Neural crest cell (in vitro differentiated cells): ENCODE measurements at regions not wholly inside any gene's neighbourhood (a gene's known extent, or its start where the extent isn't known, plus 50 kb on each side); places are given as distances from the start of the nearest gene placed in this dataset.

Experiments used
- DNase-seq: peaks from one replicate; pipeline ENCODE4 v3.0.0; 2021; ENCODE audit warnings: low read depth, mixed read lengths, low spot score
- H3K27ac Mint-ChIP-seq: one replicate; pipeline ENCODE4 v1.8.0; 2021; ENCODE audit warnings: mild to moderate bottlenecking, mixed read lengths; ENCODE audit not compliant: unreplicated experiment
- H3K27me3 Mint-ChIP-seq: 2 replicates; pipeline ENCODE4 v1.8.0; 2021; ENCODE audit warnings: low read depth, mild to moderate bottlenecking, mixed read lengths
- H3K36me3 Mint-ChIP-seq: 2 replicates; pipeline ENCODE4 v1.8.0; 2021; ENCODE audit warnings: low read depth, mild to moderate bottlenecking, mixed read lengths
- H3K4me1 Mint-ChIP-seq: 2 replicates; pipeline ENCODE4 v1.8.0; 2021; ENCODE audit warnings: mixed read lengths
- H3K4me3 Mint-ChIP-seq: one replicate; pipeline ENCODE4 v1.8.0; 2021; ENCODE audit warnings: mild to moderate bottlenecking, mixed read lengths
- H3K9me3 Mint-ChIP-seq: 2 replicates; pipeline ENCODE4 v1.8.0; 2021; ENCODE audit warnings: mixed read lengths
- TF ChIP-seq, protein P1 (sequence below): fragments of 200-600 bp; sonication (generic); conservative IDR thresholded peaks from 2 replicates; pipeline ENCODE4 v1.5.0; 2021; ENCODE audit warnings: antibody characterized with exemption, mild to moderate bottlenecking

DNA sequence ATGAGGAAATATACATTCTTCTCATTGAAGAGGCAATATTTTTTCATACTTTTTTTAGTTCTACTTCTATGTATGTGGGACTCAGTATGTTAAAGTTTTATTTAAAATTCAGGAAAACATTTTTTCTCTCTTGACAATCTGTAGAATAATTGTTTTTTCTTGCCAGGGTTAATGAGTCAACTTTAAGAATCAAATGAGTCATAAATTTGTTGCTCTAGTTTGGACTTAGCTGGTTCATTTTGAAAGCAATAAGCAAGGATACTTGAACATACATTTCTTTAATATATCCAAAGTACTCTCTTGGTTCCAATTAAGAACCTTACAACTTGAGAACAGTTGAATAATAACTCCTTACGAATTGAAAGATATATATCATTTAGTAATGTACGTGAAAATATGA, 1145.3 kb upstream of the B3GALT2 start:
- no peak overlapping the region for H3K4me3 Mint-ChIP-seq
- TF ChIP-seq, protein P1, sequence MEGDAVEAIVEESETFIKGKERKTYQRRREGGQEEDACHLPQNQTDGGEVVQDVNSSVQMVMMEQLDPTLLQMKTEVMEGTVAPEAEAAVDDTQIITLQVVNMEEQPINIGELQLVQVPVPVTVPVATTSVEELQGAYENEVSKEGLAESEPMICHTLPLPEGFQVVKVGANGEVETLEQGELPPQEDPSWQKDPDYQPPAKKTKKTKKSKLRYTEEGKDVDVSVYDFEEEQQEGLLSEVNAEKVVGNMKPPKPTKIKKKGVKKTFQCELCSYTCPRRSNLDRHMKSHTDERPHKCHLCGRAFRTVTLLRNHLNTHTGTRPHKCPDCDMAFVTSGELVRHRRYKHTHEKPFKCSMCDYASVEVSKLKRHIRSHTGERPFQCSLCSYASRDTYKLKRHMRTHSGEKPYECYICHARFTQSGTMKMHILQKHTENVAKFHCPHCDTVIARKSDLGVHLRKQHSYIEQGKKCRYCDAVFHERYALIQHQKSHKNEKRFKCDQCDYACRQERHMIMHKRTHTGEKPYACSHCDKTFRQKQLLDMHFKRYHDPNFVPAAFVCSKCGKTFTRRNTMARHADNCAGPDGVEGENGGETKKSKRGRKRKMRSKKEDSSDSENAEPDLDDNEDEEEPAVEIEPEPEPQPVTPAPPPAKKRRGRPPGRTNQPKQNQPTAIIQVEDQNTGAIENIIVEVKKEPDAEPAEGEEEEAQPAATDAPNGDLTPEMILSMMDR, result no peak
- DNase-seq, result no peak
- H3K4me1 Mint-ChIP-seq, result no peaks in the 10 kb centered on the region
- no peaks in the 10 kb centered on the region for H3K36me3 Mint-ChIP-seq
- H3K27ac Mint-ChIP-seq, result no peak overlapping the region
- no peaks in the 10 kb centered on the region for H3K27me3 Mint-ChIP-seq
- H3K9me3 Mint-ChIP-seq, result no peaks in the 10 kb centered on the region

DNA sequence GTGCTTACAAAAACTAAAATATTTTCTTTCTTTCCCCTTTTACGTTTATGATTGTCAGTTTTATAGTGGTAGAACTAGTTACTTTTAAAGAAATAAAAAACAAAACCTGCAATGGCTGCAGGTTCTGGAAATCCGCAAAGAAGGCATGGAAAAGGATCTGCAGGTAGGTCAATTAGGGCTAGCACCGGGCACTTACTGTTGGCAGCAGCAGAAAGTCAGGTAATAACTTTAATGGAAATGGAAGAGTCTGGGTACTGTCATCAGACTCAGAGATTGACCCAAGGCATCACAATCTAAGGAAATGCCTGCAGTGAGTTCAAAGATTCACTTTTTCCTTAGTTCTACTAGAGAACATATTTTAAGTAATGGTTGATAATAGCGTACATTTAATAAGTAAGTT, 1136.3 kb upstream of the B3GALT2 start:
- H3K27ac Mint-ChIP-seq, result no peak overlapping the region
- no peaks in the 10 kb centered on the region for H3K27me3 Mint-ChIP-seq
- TF ChIP-seq, protein P1, result no peak
- H3K9me3 Mint-ChIP-seq, result no peaks in the 10 kb centered on the region
- H3K4me1 Mint-ChIP-seq, result no peaks in the 10 kb centered on the region
- H3K36me3 Mint-ChIP-seq, result no peaks in the 10 kb centered on the region
- H3K4me3 Mint-ChIP-seq, result no peak overlapping the region
- DNase-seq, result no peak

DNA sequence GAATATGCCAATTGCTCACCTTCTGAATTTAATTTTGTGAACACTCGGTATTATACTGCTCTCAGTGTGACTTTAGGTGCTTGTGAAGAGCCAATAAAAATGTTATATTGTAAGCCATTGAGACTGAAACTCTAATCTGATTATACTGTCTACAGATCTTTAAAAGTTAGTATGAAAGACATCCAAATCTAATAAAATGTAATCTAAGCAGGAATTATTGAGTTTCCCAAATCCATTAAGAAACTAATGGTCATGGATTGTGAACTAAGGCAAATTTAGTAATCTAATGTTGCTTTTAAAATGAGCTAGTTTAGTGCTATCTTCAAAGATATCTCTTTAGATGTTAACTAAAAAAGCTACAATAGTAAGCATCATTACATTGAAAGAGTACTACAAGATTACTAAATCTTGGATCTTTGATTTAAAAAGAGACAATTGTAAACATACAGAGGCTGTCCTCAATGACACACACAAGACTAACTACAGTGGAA, 1132.4 kb upstream of the B3GALT2 start:
- Mint-ChIP-seq H3K4me3 (no peak overlapping the region), H3K27ac (no peak overlapping the region), H3K27me3 (no peaks in the 10 kb centered on the region), H3K4me1 (no peaks in the 10 kb centered on the region), H3K9me3 (no peaks in the 10 kb centered on the region), H3K36me3 (no peaks in the 10 kb centered on the region)
- TF ChIP-seq, protein P1, result no peak
- no peak for DNase-seq

DNA sequence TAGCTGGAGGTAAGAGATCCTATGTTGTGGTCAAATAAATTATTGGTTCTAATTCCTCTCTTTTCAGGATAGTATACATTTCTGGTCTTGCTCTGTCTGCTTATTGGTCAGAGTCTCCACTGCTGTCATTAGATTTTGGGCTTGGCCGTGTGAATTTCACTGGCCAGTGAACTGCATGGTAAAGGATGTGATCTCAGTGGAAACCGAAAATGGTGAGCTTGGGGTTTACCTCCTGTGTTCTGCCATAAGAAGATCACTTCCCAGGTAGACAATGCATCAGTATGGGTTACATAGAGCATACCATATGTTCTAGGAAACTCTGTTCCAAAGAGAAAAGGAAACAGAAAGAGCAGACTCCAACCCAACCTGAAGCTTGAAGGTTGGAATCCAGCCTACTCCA, 1123.3 kb upstream of the B3GALT2 start:
- DNase-seq, result no peak
- Mint-ChIP-seq H3K27ac (no peak overlapping the region), H3K9me3 (peaks cover 2% of the 10 kb centered on the region), H3K27me3 (no peaks in the 10 kb centered on the region), H3K4me1 (no peaks in the 10 kb centered on the region), H3K4me3 (no peak overlapping the region), H3K36me3 (no peaks in the 10 kb centered on the region)
- TF ChIP-seq, protein P1, result no peak

DNA sequence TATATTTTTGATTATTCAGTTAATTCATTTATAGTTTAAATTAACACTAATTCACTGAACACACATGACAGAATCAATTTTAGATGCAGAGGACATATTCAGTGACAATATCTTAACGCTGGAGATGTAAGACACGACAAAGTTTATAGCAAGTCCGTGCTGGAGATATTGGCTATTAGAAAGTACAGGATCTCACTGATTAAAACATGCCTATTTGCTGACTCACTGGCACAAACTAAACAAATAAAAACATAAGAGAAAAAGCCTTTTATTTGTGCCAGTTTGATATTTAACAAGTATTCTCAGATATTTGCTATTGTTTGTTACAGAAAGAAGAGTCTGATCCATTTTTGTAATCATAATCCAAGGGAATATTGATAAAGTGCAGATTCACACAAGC, 1122.9 kb upstream of the B3GALT2 start:
- peaks cover 2% of the 10 kb centered on the region for H3K9me3 Mint-ChIP-seq
- no peaks in the 10 kb centered on the region for H3K36me3 Mint-ChIP-seq
- H3K27ac Mint-ChIP-seq, result no peak overlapping the region

More for the DNA sequence above, 1122.9 kb upstream of the B3GALT2 start:
- Mint-ChIP-seq H3K4me1 (no peaks in the 10 kb centered on the region), H3K4me3 (no peak overlapping the region), H3K27me3 (no peaks in the 10 kb centered on the region)
- TF ChIP-seq, protein P1, result no peak
- DNase-seq, result no peak
